Esophagus muscularis mucosa (tissue), 4 donors: ENCODE measurements at regions not wholly inside any gene's neighbourhood (a gene's known extent, or its start where the extent isn't known, plus 50 kb on each side); places are given as distances from the start of the nearest gene placed in this dataset.

Source experiments
- DNase-seq: peaks from one replicate; pipeline ENCODE4 v3.0.0-alpha.2; 2017; ENCODE audit errors: extremely low spot score
- H3K27ac ChIP-seq, 4 donors: fragments of 200-600 bp; sonication (generic); replicated peaks in 1 of 4; 1 replicate in 3 of 4; 2 replicates in 1 of 4; pipeline ENCODE4 v1.5.1; 2016 to 2019; ENCODE audit warnings: mild to moderate bottlenecking in 1 of 4
- H3K27me3 ChIP-seq, 4 donors: fragments of 200-600 bp; sonication (generic); one replicate each; pipeline versions ENCODE4 v1.5.1 to v1.6.0; 2016 to 2019
- H3K36me3 ChIP-seq, 4 donors: fragments of 200-600 bp; sonication (generic); one replicate each; pipeline ENCODE4 v1.5.1; 2016 to 2019
- H3K4me1 ChIP-seq, 4 donors: fragments of 200-600 bp; sonication (generic); one replicate each; pipeline ENCODE4 v1.5.1; 2016 to 2019
- H3K4me3 ChIP-seq, 4 donors: fragments of 200-600 bp; sonication (generic); 1 replicate in 2 of 4; 2 replicates in 2 of 4; pipeline ENCODE4 v1.5.1; 2016 to 2019; ENCODE audit warnings: mild to moderate bottlenecking in 4 of 4, moderate library complexity in 1 of 4
- H3K9me3 ChIP-seq, 4 donors: fragments of 200-600 bp; sonication (generic); 1 replicate in 3 of 4; 2 replicates in 1 of 4; pipeline ENCODE4 v1.5.1; 2016 to 2019
- EP300 ChIP-seq: sonication (generic); formaldehyde crosslinking; IDR thresholded peaks from one replicate; pipeline ENCODE4 v1.6.1; 2017; ENCODE audit warnings: antibody characterized with exemption
- POLR2A ChIP-seq: fragments of 450-650 bp; IDR thresholded peaks from one replicate; pipeline ENCODE4 v1.6.1; 2017; ENCODE audit warnings: antibody characterized with exemption, moderate library complexity, mild to moderate bottlenecking, low read depth
- POLR2AphosphoS5 ChIP-seq, 2 donors: sonication (generic); formaldehyde crosslinking; IDR thresholded peaks; one replicate each; pipeline ENCODE4 v1.6.1; 2017; ENCODE audit warnings: antibody characterized with exemption in 2 of 2
- WGBS: methylation state at CpG from one replicate; pipeline ENCODE4 v1.1.5; 2018; 5-methylcytosine and 5-hydroxymethylcytosine counted together
- intact Hi-C: fragments of 100-400 bp; cut with DNase I; formaldehyde crosslinking; loops from one replicate; pipeline ENCODE4 v1.15.1; 2023
- TF ChIP-seq, protein P1 (sequence below), 3 experiments: fragments of 200-600 bp in 2 of 3; fragments of 450-650 bp in 1 of 3; sonication (generic) in 2 of 3; IDR thresholded peaks; one replicate each; pipeline ENCODE4 v1.5.1; 2017 to 2019; ENCODE audit warnings: antibody characterized with exemption in 3 of 3, mild to moderate bottlenecking in 2 of 3, moderate library complexity in 1 of 3

DNA sequence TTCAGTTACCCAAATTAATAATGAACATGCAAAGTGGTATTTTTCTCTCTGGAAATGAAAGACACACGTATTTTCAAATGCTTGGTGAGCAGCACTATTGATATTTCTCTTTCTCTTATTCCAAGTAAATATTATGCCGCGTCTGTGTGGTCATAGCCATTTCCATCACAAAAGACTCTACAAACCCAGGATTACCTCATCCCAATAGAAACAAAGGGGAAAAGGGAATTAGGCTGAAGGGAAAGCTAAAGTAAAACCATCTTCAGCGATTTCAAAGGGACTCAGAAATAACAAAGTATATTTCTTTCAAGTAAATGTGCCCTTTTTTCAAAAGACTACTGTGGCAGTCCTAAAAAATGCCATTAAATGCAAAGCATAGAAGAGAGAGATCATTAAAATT lies 62.0 kb upstream of the FST start:
- H3K4me1 ChIP-seq, result no peaks in the 10 kb centered on the region
- no peak overlapping the region for H3K4me3 ChIP-seq
- no peak for TF ChIP-seq EP300
- TF ChIP-seq POLR2A, result no peak
- no peak for TF ChIP-seq POLR2AphosphoS5 (IDR thresholded peaks at IDR 0.05)
- TF ChIP-seq, protein P1, sequence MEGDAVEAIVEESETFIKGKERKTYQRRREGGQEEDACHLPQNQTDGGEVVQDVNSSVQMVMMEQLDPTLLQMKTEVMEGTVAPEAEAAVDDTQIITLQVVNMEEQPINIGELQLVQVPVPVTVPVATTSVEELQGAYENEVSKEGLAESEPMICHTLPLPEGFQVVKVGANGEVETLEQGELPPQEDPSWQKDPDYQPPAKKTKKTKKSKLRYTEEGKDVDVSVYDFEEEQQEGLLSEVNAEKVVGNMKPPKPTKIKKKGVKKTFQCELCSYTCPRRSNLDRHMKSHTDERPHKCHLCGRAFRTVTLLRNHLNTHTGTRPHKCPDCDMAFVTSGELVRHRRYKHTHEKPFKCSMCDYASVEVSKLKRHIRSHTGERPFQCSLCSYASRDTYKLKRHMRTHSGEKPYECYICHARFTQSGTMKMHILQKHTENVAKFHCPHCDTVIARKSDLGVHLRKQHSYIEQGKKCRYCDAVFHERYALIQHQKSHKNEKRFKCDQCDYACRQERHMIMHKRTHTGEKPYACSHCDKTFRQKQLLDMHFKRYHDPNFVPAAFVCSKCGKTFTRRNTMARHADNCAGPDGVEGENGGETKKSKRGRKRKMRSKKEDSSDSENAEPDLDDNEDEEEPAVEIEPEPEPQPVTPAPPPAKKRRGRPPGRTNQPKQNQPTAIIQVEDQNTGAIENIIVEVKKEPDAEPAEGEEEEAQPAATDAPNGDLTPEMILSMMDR (IDR thresholded peaks at IDR 0.05), result no peak
- WGBS, result 78% methylated on average over 4 of the region's 4 CpGs
- H3K27me3 ChIP-seq, result no peaks in the 10 kb centered on the region
- H3K9me3 ChIP-seq, result no peaks in the 10 kb centered on the region
- no peak overlapping the region for H3K27ac ChIP-seq
- intact Hi-C loops, result no loop called here
- no peaks in the 10 kb centered on the region for H3K36me3 ChIP-seq
- no peak for DNase-seq

DNA sequence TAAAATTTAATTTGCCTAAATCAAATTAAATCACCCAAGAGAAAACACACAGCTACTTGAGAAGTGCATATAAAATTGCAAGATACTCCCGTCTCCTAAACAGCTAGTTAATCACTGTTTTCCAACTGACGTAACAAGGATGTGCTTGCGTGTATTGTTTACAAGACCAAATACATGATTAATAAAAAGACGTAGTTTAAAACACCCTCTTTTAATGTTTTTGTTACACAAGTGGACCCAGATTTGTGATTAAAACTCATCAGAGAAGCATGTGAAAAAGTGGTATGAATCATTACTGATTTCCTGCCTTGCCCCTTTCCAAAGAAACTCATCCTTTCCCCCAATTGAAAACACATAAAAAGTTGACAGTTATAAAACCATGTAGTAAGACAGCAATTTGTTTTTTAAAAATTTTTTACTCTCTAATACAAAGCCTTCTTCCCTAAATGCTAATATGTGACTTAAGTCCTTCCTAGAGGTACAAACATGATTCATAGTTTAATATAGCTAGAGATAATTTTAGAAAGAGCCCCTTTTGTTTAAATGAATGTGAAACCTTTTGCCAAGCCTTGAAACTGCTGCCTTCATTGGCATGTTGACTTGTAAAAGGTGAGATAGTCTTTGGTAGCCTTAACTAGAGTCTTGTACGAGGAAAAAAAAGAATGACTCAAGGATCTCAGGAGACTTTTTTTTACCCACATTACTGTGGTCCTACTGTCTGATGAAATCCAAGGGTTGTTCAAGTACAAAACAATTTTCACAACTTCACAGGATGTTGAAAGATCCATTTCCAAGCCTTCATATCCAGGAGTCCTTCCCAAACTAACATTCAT lies 61.4 kb upstream of the FST start:
- intact Hi-C loops, result no loop called here
- Histone ChIP-seq H3K9me3 (no peaks in the 10 kb centered on the region), H3K36me3 (no peaks in the 10 kb centered on the region), H3K4me1 (no peaks in the 10 kb centered on the region), H3K27ac (peak overlapping the region in 3 of 4 donors; percentile 8 to 44 (median 19)), H3K27me3 (no peaks in the 10 kb centered on the region), H3K4me3 (no peak overlapping the region)
- no peak for DNase-seq
- TF ChIP-seq, protein P1 (IDR thresholded peaks at IDR 0.05), result no peak
- TF ChIP-seq POLR2AphosphoS5 (IDR thresholded peaks at IDR 0.05) (no peak), POLR2A (no peak)
- WGBS, result 59% methylated on average over 5 of the region's 5 CpGs

DNA sequence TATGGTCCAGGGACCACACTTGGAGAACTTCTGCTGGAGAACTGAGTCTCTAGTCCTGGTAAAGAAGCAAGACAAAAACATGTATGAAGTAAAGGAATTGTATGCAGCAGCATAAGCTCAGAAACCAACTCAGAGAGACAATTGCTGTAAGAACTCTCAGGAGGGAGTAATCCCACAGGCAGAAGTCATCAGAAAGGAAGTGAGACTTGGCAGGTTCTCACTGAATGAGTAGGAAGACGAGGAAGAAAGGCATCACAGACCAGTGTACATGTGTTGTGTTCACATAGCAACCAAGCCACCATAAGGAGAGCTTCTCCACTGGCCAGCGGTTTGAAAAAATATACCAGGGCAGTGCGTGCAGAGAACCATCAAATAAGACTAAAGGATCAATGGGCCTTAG lies 57.9 kb upstream of the FST start:
- Histone ChIP-seq H3K27me3 (no peaks in the 10 kb centered on the region), H3K27ac (no peak overlapping the region), H3K36me3 (no peaks in the 10 kb centered on the region), H3K9me3 (no peaks in the 10 kb centered on the region), H3K4me1 (peaks cover 0 to 10% (median 3%) of the 10 kb centered on the region in 4 donors), H3K4me3 (no peak overlapping the region)
- intact Hi-C loops, result no loop called here
- TF ChIP-seq, protein P1 (IDR thresholded peaks at IDR 0.05), result no peak
- TF ChIP-seq EP300 (no peak), POLR2AphosphoS5 (IDR thresholded peaks at IDR 0.05) (no peak), POLR2A (no peak)
- DNase-seq, result no peak
- WGBS, result 58% methylated on average over 3 of the region's 3 CpGs

DNA sequence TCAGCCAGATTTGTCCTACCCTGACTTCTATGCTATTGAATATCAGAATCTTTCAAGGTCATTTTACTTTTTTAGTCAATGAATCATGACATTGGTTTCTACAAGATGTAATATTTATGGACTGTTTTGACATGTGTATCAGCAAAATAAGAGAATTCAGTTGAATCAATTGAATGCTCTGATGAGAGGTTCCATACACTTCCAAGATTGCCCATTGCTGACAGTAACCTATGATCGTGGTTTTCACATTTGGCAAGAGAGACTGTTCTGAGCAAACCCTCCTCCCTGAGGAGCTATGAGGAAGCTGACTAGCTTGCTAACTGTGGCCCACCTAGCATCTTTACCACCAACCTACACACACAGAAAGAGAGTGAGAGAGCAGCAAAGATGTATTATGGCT lies 56.7 kb upstream of the FST start:
- H3K4me3 ChIP-seq, result no peak overlapping the region
- TF ChIP-seq POLR2A (no peak), EP300 (no peak), POLR2AphosphoS5 (IDR thresholded peaks at IDR 0.05) (no peak)
- TF ChIP-seq, protein P1 (IDR thresholded peaks at IDR 0.05), result no peak
- H3K9me3 ChIP-seq, result no peaks in the 10 kb centered on the region
- DNase-seq, result no peak
- no peaks in the 10 kb centered on the region for H3K36me3 ChIP-seq
- 47% methylated on average over 1 of the region's 1 CpG for whole genome bisulfite sequencing
- no peaks in the 10 kb centered on the region for H3K27me3 ChIP-seq
- no peak overlapping the region for H3K27ac ChIP-seq
- H3K4me1 ChIP-seq, result peaks cover 0 to 10% (median 3%) of the 10 kb centered on the region in 4 donors
- intact Hi-C loops, result no loop called here
